ENCODE measurements at regions not wholly inside any gene's neighbourhood (a gene's known extent, or its start where the extent isn't known, plus 50 kb on each side); places are given as distances from the start of the nearest gene placed in this dataset.

GRCh38 chr15:46708226-46708625, 1009.1 kb upstream of the SEMA6D start:
- CTCF ChIA-PET: no interaction called here
- no peaks in the 10 kb centered on the region for H3K27me3 Mint-ChIP-seq
- no peaks in the 10 kb centered on the region for H3K4me1 Mint-ChIP-seq
- DNase-seq (no peak), ATAC-seq (no peak)
- peaks cover 16% of the 10 kb centered on the region for H3K9me3 Mint-ChIP-seq (ENCODE audit: low read depth)
- no peak overlapping the region for H3K27ac Mint-ChIP-seq
- no peak overlapping the region for H3K4me3 Mint-ChIP-seq
- no peaks in the 10 kb centered on the region for H3K36me3 Mint-ChIP-seq

GRCh38 chr15:46709460-46710083, 1007.7 kb upstream of the SEMA6D start:
- Mint-ChIP-seq H3K27me3 (no peaks in the 10 kb centered on the region), H3K4me3 (no peak overlapping the region), H3K9me3 (ENCODE audit: low read depth) (peaks cover 18% of the 10 kb centered on the region), H3K4me1 (no peaks in the 10 kb centered on the region), H3K36me3 (no peaks in the 10 kb centered on the region), H3K27ac (no peak overlapping the region)
- ATAC-seq (no peak), DNase-seq (no peak)
- CTCF ChIA-PET: no interaction called here

- no peaks in the 10 kb centered on the region for H3K27me3 Mint-ChIP-seq
- DNase-seq (no peak), ATAC-seq (no peak)
- H3K36me3 Mint-ChIP-seq: no peaks in the 10 kb centered on the region
- H3K27ac Mint-ChIP-seq: no peak overlapping the region
- H3K4me1 Mint-ChIP-seq: no peaks in the 10 kb centered on the region
- CTCF ChIA-PET: no interaction called here
- H3K4me3 Mint-ChIP-seq: no peak overlapping the region
- H3K9me3 Mint-ChIP-seq (ENCODE audit: low read depth): peaks cover 13% of the 10 kb centered on the region
Observed at GRCh38 chr15:46710401-46710960, 1006.8 kb upstream of the SEMA6D start.

DNA sequence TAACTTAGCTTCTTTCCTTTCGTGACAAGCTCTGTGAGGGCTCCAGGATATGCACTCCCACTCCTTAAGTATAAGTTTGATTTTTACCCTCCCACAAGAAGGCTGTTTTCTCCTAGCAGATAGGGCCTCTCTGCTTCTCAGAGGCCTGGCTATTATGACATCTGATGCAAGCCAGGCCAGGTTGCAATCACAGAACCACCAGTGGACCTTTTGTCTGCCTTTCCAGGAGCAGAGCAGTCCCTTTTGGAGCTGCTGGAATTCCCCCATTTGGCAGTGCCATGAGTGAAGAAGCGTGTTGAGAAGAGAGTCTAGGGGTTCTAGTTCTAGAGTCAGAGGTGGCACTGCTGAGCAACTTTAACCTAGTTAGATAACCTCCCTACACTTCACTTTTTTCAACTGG, 1004.3 kb upstream of the SEMA6D start:
- no peak for DNase-seq
- CTCF ChIA-PET: no interaction called here
- Mint-ChIP-seq H3K9me3 (ENCODE audit: low read depth) (peaks cover 2% of the 10 kb centered on the region), H3K36me3 (no peaks in the 10 kb centered on the region), H3K4me1 (no peaks in the 10 kb centered on the region), H3K27me3 (no peaks in the 10 kb centered on the region), H3K27ac (no peak overlapping the region), H3K4me3 (no peak overlapping the region)
- ATAC-seq: no peak

- no peak for DNase-seq
- no peak overlapping the region for H3K27ac Mint-ChIP-seq
- no peak for ATAC-seq
- CTCF ChIA-PET: no interaction called here
- H3K4me3 Mint-ChIP-seq: no peak overlapping the region
- no peaks in the 10 kb centered on the region for H3K4me1 Mint-ChIP-seq
- H3K36me3 Mint-ChIP-seq: no peaks in the 10 kb centered on the region
- H3K27me3 Mint-ChIP-seq: no peaks in the 10 kb centered on the region
- H3K9me3 Mint-ChIP-seq (ENCODE audit: low read depth): peaks cover 2% of the 10 kb centered on the region
Observed at GRCh38 chr15:46714950-46715349, 1002.4 kb upstream of the SEMA6D start.

DNA sequence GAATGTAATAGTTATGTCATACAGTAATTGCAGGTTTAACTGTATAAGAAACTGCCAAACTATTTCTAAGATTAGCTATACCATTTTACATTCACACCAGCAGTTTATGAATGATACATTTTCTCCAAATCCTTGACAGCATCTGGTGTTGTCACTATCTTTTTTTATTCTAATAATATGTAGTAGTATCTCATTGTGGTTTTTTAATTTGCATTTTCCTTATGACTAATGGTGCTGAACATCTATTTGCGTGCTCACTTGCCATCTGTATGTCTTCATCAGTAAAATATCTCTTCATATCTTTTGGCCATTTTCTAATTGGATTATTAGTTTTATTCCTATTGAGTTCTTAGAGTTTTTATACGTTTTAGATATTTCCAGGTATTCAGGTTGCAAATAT, 994.0 kb upstream of the SEMA6D start:
- Mint-ChIP-seq H3K27ac (no peak overlapping the region), H3K9me3 (ENCODE audit: low read depth) (peaks cover 17% of the 10 kb centered on the region), H3K4me3 (no peak overlapping the region), H3K4me1 (no peaks in the 10 kb centered on the region), H3K36me3 (no peaks in the 10 kb centered on the region), H3K27me3 (no peaks in the 10 kb centered on the region)
- ATAC-seq: no peak
- no peak for DNase-seq
- CTCF ChIA-PET: no interaction called here

- H3K4me1 Mint-ChIP-seq: no peaks in the 10 kb centered on the region
- H3K27me3 Mint-ChIP-seq: no peaks in the 10 kb centered on the region
- H3K27ac Mint-ChIP-seq: no peak overlapping the region
- DNase-seq (no peak), ATAC-seq (no peak)
- no peaks in the 10 kb centered on the region for H3K36me3 Mint-ChIP-seq
- H3K4me3 Mint-ChIP-seq: no peak overlapping the region
- peaks cover 19% of the 10 kb centered on the region for H3K9me3 Mint-ChIP-seq (ENCODE audit: low read depth)
- CTCF ChIA-PET: no interaction called here
Observed at GRCh38 chr15:46732060-46732459, 985.2 kb upstream of the SEMA6D start.

- DNase-seq: no peak
- CTCF ChIA-PET: no interaction called here
- Mint-ChIP-seq H3K9me3 (ENCODE audit: low read depth) (peaks cover 7% of the 10 kb centered on the region), H3K4me3 (no peak overlapping the region), H3K36me3 (no peaks in the 10 kb centered on the region), H3K27me3 (no peaks in the 10 kb centered on the region), H3K4me1 (no peaks in the 10 kb centered on the region), H3K27ac (no peak overlapping the region)
- no peak for ATAC-seq
Observed at GRCh38 chr15:46735115-46735514, 982.2 kb upstream of the SEMA6D start.

- Mint-ChIP-seq H3K9me3 (ENCODE audit: low read depth) (no peaks in the 10 kb centered on the region), H3K4me1 (no peaks in the 10 kb centered on the region), H3K36me3 (no peaks in the 10 kb centered on the region), H3K27ac (no peak overlapping the region), H3K4me3 (no peak overlapping the region), H3K27me3 (no peaks in the 10 kb centered on the region)
- ATAC-seq: no peak
- DNase-seq: no peak
- CTCF ChIA-PET: no interaction called here
Observed at GRCh38 chr15:46751303-46751702, 966.0 kb upstream of the SEMA6D start.

DNA sequence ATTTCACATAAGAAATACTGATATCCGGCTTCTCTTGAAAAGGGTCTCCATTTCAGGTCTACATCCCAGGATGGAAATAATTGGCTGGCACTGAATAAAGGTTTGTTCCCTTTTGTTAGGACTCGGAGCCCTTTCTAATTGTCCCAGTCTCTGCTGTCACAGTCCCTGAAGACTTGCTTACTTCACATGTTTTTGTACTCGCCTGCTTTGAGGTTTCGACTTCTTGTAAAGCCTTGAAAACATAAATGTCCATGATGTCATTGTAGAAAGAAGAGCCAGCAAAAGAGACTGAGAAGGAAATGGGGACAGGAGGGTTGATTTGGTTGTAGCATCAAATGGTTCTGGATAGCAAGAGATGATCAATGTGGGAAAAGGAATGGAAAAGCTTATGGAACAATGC, 963.4 kb upstream of the SEMA6D start:
- CTCF ChIA-PET: no interaction called here
- no peaks in the 10 kb centered on the region for H3K27me3 Mint-ChIP-seq
- no peak for DNase-seq
- no peak overlapping the region for H3K27ac Mint-ChIP-seq
- no peaks in the 10 kb centered on the region for H3K36me3 Mint-ChIP-seq
- no peak overlapping the region for H3K4me3 Mint-ChIP-seq
- peaks cover 10% of the 10 kb centered on the region for H3K9me3 Mint-ChIP-seq (ENCODE audit: low read depth)
- no peak for ATAC-seq
- no peaks in the 10 kb centered on the region for H3K4me1 Mint-ChIP-seq

DNA sequence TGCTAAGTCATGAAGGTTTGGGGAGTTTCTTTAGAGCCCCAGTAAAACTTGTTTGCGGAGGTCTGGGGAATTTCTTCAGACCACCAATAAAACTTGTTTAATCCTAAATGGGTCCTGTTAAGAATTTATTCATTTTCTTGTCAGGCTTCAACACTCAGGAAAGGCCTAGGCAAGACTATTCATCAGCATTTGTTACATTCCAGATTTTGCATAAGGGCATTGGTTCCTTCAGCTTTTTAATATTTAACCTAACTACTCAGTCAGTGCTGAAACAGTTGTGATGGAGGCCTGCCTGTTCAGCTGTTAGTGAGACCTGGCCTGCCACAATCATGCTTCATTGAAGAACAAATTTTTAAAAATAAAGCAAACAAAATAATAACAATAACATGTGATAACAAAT, 954.2 kb upstream of the SEMA6D start:
- Mint-ChIP-seq H3K4me3 (no peak overlapping the region), H3K4me1 (no peaks in the 10 kb centered on the region), H3K9me3 (ENCODE audit: low read depth) (peaks cover 14% of the 10 kb centered on the region), H3K27me3 (no peaks in the 10 kb centered on the region), H3K27ac (no peak overlapping the region), H3K36me3 (no peaks in the 10 kb centered on the region)
- CTCF ChIA-PET: no interaction called here
- no peak for ATAC-seq
- no peak for DNase-seq

GRCh38 chr15:46764851-46765250, 952.5 kb upstream of the SEMA6D start:
- DNase-seq (no peak), ATAC-seq (no peak)
- Mint-ChIP-seq H3K9me3 (ENCODE audit: low read depth) (peaks cover 14% of the 10 kb centered on the region), H3K27ac (no peak overlapping the region), H3K36me3 (no peaks in the 10 kb centered on the region), H3K4me1 (no peaks in the 10 kb centered on the region), H3K4me3 (no peak overlapping the region), H3K27me3 (no peaks in the 10 kb centered on the region)
- CTCF ChIA-PET: no interaction called here

DNA sequence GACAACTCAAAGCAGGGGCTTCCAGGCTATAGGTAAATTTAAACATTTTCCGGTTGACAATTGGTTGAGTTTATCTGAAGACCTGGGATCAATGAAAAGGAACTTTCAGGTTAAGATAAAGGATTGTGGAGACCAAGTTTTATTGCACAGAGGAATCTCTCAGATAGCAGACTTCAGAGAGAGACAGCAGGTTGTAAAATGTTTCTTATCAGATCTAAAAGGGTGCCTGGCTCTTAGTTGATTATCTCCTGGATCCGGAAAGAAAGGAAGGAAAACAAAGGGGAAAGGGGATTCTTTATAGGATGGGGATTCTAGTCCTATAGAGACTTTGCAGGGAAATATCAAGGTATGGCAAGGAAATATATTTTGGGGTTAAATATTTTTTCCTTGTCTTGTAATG, 951.3 kb upstream of the SEMA6D start:
- ATAC-seq (no peak), DNase-seq (no peak)
- H3K4me3 Mint-ChIP-seq: no peak overlapping the region
- no peak overlapping the region for H3K27ac Mint-ChIP-seq
- CTCF ChIA-PET: no interaction called here
- no peaks in the 10 kb centered on the region for H3K4me1 Mint-ChIP-seq
- H3K27me3 Mint-ChIP-seq: no peaks in the 10 kb centered on the region
- H3K36me3 Mint-ChIP-seq: no peaks in the 10 kb centered on the region
- H3K9me3 Mint-ChIP-seq (ENCODE audit: low read depth): peaks cover 13% of the 10 kb centered on the region

DNA sequence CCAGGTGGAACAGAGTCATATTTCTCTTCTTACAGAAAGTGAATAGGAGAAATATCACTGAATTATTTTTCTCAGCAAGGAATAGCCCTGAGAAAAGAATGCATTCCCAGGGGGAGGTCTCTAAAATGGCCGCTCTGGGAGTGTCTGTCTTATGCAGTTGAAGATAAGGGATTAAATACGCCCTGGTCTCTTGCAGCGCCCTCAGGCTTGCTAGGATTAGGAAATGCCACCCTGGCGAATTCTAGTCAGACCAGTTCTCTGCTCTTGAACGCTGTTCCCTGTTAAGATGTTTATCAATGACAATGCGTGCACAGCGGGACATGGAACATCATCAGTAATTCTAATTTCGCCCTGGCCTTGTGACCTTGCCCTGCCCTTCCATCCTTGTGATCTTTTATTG, 949.0 kb upstream of the SEMA6D start:
- CTCF ChIA-PET: no interaction called here
- no peak overlapping the region for H3K4me3 Mint-ChIP-seq
- no peak for ATAC-seq
- no peaks in the 10 kb centered on the region for H3K27me3 Mint-ChIP-seq
- H3K9me3 Mint-ChIP-seq (ENCODE audit: low read depth): peaks cover 12% of the 10 kb centered on the region
- DNase-seq: no peak
- no peaks in the 10 kb centered on the region for H3K4me1 Mint-ChIP-seq
- H3K27ac Mint-ChIP-seq: no peak overlapping the region
- H3K36me3 Mint-ChIP-seq: no peaks in the 10 kb centered on the region

- no peak overlapping the region for H3K27ac Mint-ChIP-seq
- CTCF ChIA-PET: no interaction called here
Observed at GRCh38 chr15:46773016-46773415, 944.3 kb upstream of the SEMA6D start.

More at GRCh38 chr15:46773016-46773415, 944.3 kb upstream of the SEMA6D start:
- DNase-seq (no peak), ATAC-seq (no peak)
- no peaks in the 10 kb centered on the region for H3K36me3 Mint-ChIP-seq
- peaks cover 8% of the 10 kb centered on the region for H3K9me3 Mint-ChIP-seq (ENCODE audit: low read depth)
- no peaks in the 10 kb centered on the region for H3K27me3 Mint-ChIP-seq
- no peak overlapping the region for H3K4me3 Mint-ChIP-seq
- no peaks in the 10 kb centered on the region for H3K4me1 Mint-ChIP-seq

Measured in activated CD8-positive, alpha-beta memory T cell treated with anti-CD3 and anti-CD28 coated beads, Interleukin-2, amount 10 ng/mL, durations not matched to agents 7 days and 5 days (primary cell).